HEK293 (cell line): ENCODE measurements at regions not wholly inside any gene's neighbourhood (a gene's known extent, or its start where the extent isn't known, plus 50 kb on each side); places are given as distances from the start of the nearest gene placed in this dataset.

Experiments
- HOXA7 ChIP-seq: sonication (generic); formaldehyde crosslinking; IDR thresholded peaks from 2 replicates; pipeline ENCODE4 v1.8.1; 2022; ENCODE audit warnings: missing genetic modification reagents, borderline replicate concordance
- IKZF3 ChIP-seq: fragments of 450-650 bp; IDR thresholded peaks from 2 replicates; pipeline ENCODE4 v1.5.0; 2018; ENCODE audit warnings: missing biosample characterization, mild to moderate bottlenecking, missing genetic modification characterization, moderate library complexity
- TRIM28 ChIP-seq: IDR thresholded peaks from 2 replicates; pipeline ENCODE4 v1.6.1; 2011; ENCODE audit warnings: low read length, control low read depth, borderline replicate concordance
- YY1 ChIP-seq: fragments of 450-650 bp; formaldehyde crosslinking; IDR thresholded peaks from 2 replicates; pipeline ENCODE4 v1.5.1; 2018; ENCODE audit warnings: missing biosample characterization, missing genetic modification characterization
- ZBTB21 ChIP-seq: fragments of 450-650 bp; formaldehyde crosslinking; IDR thresholded peaks from 2 replicates; pipeline ENCODE4 v1.5.1; 2017; ENCODE audit warnings: missing biosample characterization, missing genetic modification characterization
- ZBTB44 ChIP-seq: fragments of 450-650 bp; IDR thresholded peaks from 2 replicates; pipeline ENCODE4 v1.5.1; 2018; ENCODE audit warnings: missing biosample characterization, mild to moderate bottlenecking, missing genetic modification characterization
- ZNF121 ChIP-seq: fragments of 450-650 bp; formaldehyde crosslinking; IDR thresholded peaks from 2 replicates; pipeline ENCODE4 v1.5.1; 2016; ENCODE audit warnings: missing biosample characterization, missing genetic modification characterization
- ZNF16 ChIP-seq: fragments of 450-650 bp; formaldehyde crosslinking; IDR thresholded peaks from 2 replicates; pipeline ENCODE4 v1.5.1; 2016; ENCODE audit warnings: low read depth, missing biosample characterization, missing genetic modification characterization
- ZNF223 ChIP-seq: fragments of 450-650 bp; formaldehyde crosslinking; IDR thresholded peaks from 2 replicates; pipeline ENCODE4 v1.5.1; 2016; ENCODE audit warnings: missing biosample characterization, missing genetic modification characterization
- ZNF37A ChIP-seq: fragments of 450-650 bp; IDR thresholded peaks from 2 replicates; pipeline ENCODE4 v1.5.1; 2018; ENCODE audit warnings: missing biosample characterization, missing genetic modification characterization
- ZNF692 ChIP-seq: fragments of 450-650 bp; formaldehyde crosslinking; IDR thresholded peaks from 2 replicates; pipeline ENCODE4 v1.5.1; 2016; ENCODE audit warnings: missing biosample characterization, missing genetic modification characterization
- TF ChIP-seq, protein P1 (sequence below): fragments of 450-650 bp; formaldehyde crosslinking; IDR thresholded peaks from 2 replicates; pipeline ENCODE4 v1.5.1; 2016; ENCODE audit warnings: missing biosample characterization, missing genetic modification characterization
- TF ChIP-seq, protein P2 (sequence below): fragments of 450-650 bp; formaldehyde crosslinking; IDR thresholded peaks from 2 replicates; pipeline ENCODE4 v1.5.1; 2016; ENCODE audit warnings: missing biosample characterization, missing genetic modification characterization
- TF ChIP-seq, protein P3 (sequence below): sonication (generic); formaldehyde crosslinking; IDR thresholded peaks from 2 replicates; pipeline ENCODE4 v1.8.1; 2022; ENCODE audit warnings: mild to moderate bottlenecking, moderate library complexity, missing genetic modification reagents

DNA sequence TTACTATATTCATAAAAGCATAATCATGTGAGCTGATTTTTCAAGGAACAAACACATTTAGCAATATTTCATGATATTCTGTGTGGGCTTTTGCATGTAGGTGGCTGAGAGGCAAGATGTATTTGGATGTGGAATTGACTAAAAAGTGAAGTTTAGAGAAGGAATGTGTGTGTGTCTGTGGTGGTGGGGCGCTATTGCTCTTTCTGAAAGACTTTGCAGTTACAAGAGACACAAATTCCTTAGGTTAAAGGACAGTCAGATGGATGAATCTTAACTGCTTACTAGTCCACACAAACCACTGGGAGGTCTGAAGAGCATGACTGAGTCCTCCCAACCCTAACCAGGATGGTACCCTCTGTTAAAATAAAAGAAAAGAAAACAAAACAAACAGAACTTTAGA, 200.1 kb downstream of the SDHAF3 start:
- TF ChIP-seq ZNF16 (no peak), ZNF121 (tag by site-specific recombination) (no peak), ZNF37A (tag by site-specific recombination) (no peak), ZBTB44 (tag by site-specific recombination) (no peak), IKZF3 (tag by site-specific recombination) (no peak), TRIM28 (no peak), ZBTB21 (tag by site-specific recombination) (no peak), ZNF692 (tag by site-specific recombination) (no peak), YY1 (tag by site-specific recombination) (no peak), HOXA7 (no peak), ZNF223 (no peak)
- TF ChIP-seq, protein P1, sequence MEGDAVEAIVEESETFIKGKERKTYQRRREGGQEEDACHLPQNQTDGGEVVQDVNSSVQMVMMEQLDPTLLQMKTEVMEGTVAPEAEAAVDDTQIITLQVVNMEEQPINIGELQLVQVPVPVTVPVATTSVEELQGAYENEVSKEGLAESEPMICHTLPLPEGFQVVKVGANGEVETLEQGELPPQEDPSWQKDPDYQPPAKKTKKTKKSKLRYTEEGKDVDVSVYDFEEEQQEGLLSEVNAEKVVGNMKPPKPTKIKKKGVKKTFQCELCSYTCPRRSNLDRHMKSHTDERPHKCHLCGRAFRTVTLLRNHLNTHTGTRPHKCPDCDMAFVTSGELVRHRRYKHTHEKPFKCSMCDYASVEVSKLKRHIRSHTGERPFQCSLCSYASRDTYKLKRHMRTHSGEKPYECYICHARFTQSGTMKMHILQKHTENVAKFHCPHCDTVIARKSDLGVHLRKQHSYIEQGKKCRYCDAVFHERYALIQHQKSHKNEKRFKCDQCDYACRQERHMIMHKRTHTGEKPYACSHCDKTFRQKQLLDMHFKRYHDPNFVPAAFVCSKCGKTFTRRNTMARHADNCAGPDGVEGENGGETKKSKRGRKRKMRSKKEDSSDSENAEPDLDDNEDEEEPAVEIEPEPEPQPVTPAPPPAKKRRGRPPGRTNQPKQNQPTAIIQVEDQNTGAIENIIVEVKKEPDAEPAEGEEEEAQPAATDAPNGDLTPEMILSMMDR (tag by site-specific recombination) = no peak
- TF ChIP-seq, protein P2, sequence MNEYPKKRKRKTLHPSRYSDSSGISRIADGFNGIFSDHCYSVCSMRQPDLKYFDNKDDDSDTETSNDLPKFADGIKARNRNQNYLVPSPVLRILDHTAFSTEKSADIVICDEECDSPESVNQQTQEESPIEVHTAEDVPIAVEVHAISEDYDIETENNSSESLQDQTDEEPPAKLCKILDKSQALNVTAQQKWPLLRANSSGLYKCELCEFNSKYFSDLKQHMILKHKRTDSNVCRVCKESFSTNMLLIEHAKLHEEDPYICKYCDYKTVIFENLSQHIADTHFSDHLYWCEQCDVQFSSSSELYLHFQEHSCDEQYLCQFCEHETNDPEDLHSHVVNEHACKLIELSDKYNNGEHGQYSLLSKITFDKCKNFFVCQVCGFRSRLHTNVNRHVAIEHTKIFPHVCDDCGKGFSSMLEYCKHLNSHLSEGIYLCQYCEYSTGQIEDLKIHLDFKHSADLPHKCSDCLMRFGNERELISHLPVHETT (tag by site-specific recombination) = no peak
- TF ChIP-seq, protein P3, sequence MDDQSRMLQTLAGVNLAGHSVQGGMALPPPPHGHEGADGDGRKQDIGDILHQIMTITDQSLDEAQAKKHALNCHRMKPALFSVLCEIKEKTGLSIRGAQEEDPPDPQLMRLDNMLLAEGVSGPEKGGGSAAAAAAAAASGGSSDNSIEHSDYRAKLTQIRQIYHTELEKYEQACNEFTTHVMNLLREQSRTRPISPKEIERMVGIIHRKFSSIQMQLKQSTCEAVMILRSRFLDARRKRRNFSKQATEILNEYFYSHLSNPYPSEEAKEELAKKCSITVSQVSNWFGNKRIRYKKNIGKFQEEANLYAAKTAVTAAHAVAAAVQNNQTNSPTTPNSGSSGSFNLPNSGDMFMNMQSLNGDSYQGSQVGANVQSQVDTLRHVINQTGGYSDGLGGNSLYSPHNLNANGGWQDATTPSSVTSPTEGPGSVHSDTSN (CRISPR knock-in tag) = no peak
